ENCODE measurements at regions not wholly inside any gene's neighbourhood (a gene's known extent, or its start where the extent isn't known, plus 50 kb on each side); places are given as distances from the start of the nearest gene placed in this dataset.

DNA sequence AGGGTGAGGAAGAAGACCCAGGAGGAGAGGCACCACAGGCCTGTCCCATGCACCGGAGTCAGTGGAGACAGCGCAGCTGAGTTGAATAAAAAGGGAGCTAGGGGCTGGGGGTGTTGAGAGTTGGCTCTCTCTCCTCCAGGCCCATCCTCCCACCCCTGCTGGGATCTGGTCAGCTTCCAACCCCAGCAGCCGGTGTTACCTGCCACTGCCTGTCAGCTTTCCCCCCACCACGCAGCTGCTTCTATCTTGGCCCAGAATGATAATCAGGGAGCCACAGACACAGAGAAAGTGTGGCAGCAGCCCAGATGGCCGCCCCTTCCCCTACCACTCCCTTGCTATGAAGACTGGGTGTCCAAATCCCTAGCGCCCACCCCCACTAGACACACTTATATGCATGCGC is 120.6 kb upstream of the RPL38 start:
- no peak for DNase-seq (ENCODE audit: low spot score)

DNA sequence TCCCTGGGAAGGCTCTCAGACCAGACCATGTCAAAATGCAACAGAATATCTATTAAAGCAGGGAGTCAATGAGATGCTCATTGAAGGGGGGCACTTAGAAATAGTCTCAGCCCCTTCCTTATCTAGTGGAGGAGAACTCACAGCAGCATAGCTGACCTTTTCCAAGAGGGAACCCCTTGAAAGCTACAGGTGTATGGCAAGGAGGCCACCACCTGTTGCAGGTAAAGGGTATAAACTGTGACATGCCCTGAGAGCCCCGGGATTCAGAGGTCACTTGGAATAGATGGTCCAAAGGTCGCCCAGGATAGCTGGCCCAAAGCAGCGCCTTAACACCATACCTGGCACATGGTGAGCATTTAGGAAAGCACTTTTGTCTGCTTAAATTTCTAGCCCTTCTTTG is 120.2 kb upstream of the RPL38 start:
- no peak for DNase-seq (ENCODE audit: low spot score)

GRCh38 chr17:74085434-74085833 is 118.0 kb upstream of the RPL38 start:
- no peak for DNase-seq (ENCODE audit: low spot score)

DNA sequence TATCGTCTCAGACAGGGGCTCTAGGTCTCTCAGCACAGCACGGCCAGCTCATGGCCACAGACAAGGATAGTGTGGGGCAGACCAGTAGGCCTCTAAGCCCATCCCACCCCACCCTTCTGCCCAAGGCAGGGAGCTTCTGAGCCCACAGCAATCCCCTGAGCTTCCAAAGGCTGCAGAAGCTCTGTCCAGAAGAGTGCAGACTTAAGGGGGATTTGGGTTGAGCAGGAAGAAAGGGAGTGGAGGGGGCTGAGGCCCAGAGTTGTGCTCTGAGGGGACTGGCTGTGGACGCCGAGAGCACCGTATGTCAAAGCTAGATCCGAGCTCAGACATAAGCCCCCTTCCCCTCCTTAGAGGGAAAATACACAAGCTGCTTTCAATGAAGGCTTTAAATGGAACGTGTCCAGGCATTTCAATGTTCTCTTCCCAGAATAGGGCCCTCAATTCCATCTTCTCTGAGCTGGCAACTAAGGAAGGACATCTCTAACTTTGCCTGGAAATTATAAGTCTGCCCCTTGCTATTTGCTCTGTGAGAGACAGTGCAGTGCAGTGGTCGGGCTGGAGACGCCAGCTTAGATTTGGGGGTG is 116.4 kb upstream of the RPL38 start:
- DNase-seq (ENCODE audit: low spot score) = no peak

- DNase-seq (ENCODE audit: low spot score) = no peak
Observed at GRCh38 chr17:74088285-74088933, 115.1 kb upstream of the RPL38 start.

DNA sequence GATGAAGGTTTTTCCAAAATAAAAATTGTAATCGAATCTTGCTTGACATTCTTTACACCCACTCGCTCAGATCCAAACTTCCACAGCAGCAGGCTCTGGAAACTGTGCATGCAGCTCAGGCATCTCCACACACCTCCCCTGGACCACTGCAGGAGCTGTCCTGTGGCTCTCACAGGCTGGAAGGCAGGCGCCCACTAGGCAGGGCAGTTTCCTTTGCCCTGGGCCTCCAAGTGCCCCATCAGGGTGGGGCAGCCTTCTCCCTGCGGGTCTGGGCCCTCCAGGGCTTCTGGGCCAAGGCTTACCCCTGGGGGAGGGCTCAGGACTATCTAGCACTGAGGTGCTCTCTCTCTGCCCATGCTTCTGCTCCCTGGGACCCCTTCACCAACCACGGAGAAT is 114.5 kb upstream of the RPL38 start:
- DNase-seq (ENCODE audit: low spot score) = no peak

GRCh38 chr17:74089380-74089779 is 114.1 kb upstream of the RPL38 start:
- no peak for DNase-seq (ENCODE audit: low spot score)

DNA sequence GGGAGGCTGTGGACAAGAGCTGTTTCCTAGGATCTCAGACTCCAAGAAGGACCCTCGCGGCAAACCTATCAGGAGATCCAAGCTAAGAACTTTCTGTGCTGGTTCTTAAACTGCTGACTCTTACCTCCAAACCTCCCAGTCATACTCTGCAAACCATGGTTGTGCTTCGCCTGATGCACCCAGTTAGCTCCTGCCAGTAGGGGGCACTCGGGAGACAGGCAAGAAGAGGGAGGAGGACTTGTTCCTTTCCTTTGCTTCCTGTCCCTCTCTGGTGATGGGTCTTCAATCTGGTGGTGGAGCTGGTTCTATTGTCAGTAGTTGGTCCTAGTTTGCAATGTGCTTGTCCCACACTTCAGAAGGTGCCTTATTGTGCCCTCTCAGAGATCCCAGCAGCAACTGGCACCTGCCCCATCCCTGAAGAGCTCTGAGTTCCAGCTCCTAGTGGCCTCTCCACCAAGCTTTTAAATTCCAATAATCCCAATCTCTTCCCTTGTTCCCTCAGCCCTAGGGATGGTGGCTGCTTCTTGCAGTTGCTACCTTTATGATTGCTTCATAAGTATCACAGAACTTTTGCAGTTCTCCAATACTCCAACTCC is 113.5 kb upstream of the RPL38 start:
- DNase-seq (ENCODE audit: low spot score) = peak; percentile 35

DNA sequence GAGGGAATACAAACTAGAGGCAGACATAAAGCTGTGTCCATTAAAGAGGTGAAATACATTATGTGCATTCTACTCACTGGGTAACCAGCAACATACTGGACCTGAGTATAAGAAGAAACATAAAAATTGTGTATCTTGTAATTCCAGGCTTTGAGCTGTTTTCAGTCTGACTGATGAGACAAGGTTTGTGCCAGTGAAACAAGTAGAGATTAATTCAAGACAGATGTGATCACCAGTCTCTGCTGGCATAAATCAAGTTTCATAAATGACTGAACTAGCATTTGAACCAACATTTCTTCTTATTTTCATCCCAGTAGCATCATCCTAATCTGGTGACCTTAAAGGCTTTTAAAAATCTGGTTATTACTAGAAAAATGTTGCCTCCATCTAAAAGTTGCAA is 108.8 kb upstream of the RPL38 start:
- DNase-seq (ENCODE audit: low spot score) = no peak

DNA sequence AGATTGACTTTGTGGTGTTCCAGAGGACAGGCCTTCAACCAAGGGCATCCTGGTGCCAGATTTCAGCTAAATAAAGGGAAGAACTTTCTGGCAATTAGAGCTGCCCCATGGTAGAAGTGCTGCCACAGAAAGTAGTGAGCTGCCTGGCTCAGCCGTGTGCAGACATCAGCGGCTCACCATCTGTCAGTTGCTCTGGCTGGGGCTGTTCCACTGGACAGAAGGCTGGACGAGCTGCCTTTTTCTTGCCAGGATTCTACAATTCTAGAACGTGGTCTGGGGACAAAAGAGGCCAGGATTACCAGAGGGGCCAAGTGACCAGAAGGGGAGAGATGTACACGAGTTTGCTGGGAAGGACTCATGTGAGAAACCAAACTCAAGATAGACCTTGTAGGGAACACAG is 107.0 kb upstream of the RPL38 start:
- no peak for DNase-seq (ENCODE audit: low spot score)

DNA sequence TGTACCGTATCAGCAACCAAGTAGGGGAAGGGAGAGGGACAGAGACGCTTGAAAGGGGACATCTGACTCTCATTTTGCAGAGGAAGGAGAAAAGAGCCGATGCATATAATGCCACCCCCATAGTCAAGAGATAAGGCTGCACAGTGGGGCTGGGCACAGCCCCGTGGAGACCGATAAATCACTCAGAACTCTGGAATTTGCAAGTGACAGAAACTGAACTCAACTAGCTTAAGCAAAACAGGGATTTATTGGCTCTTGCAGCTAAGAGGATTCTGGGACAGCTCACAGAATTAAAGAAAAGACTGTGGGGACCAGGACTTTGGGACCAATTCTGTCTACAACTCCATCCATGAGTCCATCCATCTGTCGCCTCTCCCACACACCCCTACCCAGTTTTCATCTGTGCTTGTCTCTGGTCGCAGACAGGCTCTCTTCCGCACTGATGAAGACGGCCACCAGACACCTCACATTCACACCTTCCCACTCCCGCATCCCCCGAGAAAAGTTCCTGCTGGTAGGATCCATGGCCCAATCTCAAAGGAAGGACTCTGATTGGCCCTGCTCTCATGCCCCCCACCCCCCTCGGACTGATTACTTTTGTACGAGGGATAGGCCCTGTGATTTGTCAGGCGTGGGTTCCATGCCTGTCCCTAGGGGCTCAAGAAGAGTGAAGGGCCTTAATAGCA is 105.9 kb upstream of the RPL38 start:
- DNase-seq (ENCODE audit: low spot score) = no peak

- DNase-seq (ENCODE audit: low spot score) = no peak
Observed at GRCh38 chr17:74098136-74099024, 105.1 kb upstream of the RPL38 start.

GRCh38 chr17:74099442-74100340 is 103.8 kb upstream of the RPL38 start:
- DNase-seq (ENCODE audit: low spot score) = no peak

- DNase-seq (ENCODE audit: low spot score) = no peak
Observed at GRCh38 chr17:74104921-74105320, 98.6 kb upstream of the RPL38 start.

DNA sequence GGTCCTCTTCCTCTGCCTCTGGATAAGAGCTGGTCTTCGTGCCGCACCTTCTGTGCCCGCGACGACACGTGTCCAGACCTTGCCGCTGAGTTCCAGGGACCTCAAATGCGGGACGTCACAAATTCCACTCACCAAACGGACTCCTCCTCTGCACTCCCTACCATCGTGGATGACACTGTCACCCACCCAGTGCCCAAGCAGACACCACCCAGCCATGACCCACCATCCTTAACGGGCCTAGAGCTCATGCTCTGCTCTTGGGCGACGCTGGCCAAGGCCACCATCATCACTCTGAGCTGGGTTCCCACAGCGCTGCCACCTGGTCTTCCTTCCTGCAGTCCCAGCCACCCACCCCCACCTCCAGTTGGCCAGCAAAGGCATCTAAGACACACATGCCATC is 96.4 kb upstream of the RPL38 start:
- no peak for DNase-seq (ENCODE audit: low spot score)

- DNase-seq (ENCODE audit: low spot score) = no peak
Observed at GRCh38 chr17:74108126-74108705, 95.3 kb upstream of the RPL38 start.

GRCh38 chr17:74110467-74110866 is 93.0 kb upstream of the RPL38 start:
- DNase-seq (ENCODE audit: low spot score) = no peak

DNA sequence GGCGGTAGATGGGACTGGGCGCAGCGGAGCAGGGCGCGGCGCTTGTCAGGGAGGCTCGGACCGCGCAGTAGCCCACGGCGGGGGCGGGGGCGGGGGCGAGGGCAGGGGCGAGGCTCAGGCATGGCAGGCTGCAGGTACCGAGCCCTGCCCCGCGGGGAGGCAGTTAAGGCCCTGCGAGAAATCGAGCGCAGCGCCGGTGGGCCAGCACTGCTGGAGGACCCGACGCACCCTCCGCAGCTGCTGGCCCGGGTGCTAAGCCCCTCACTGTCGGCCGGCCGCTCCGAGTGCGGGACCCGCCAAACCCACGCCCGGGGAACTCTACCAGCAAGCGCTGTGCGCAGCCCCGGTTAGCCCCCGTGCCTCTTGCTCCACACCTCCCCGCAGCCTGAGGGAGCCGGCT is 90.2 kb upstream of the RPL38 start:
- DNase-seq (ENCODE audit: low spot score) = no peak

- no peak for DNase-seq (ENCODE audit: low spot score)
Observed at GRCh38 chr17:74113952-74114351, 89.5 kb upstream of the RPL38 start.

- DNase-seq (ENCODE audit: low spot score) = no peak
Observed at GRCh38 chr17:74114881-74115470, 88.5 kb upstream of the RPL38 start.

Data from HuH-7.5 (cell line).